Omental fat pad (tissue), 3 donors: ENCODE measurements at regions not wholly inside any gene's neighbourhood (a gene's known extent, or its start where the extent isn't known, plus 50 kb on each side); places are given as distances from the start of the nearest gene placed in this dataset.
A peak's percentile ranks its signal among the peaks of the same experiment; 100 is the strongest.

Experiments used
- ATAC-seq: fragments of 150-250 bp; one replicate; pipeline ENCODE4 v1.9.1; 2016; ENCODE audit warnings: mild to moderate bottlenecking, moderate library complexity; ENCODE audit not compliant: low FRiP score
- DNase-seq: peaks from one replicate; pipeline ENCODE4 v3.0.0-alpha.2; 2019; ENCODE audit warnings: low spot score
- CTCF ChIP-seq, 3 donors: fragments of 450-650 bp; IDR thresholded peaks; one replicate each; pipeline ENCODE4 v1.5.1; 2016 to 2017; ENCODE audit warnings: antibody characterized with exemption in 3 of 3, mild to moderate bottlenecking in 3 of 3, moderate library complexity in 2 of 3

- no peak for TF ChIP-seq CTCF (IDR thresholded peaks at IDR 0.05)
- ATAC-seq = peak; percentile 77
- DNase-seq = no peak
Observed at GRCh38 chr1:221620437-221621384, 121.2 kb downstream of the DUSP10 start.

GRCh38 chr1:221621683-221622082 is 120.2 kb downstream of the DUSP10 start:
- ATAC-seq (no peak), DNase-seq (no peak)
- TF ChIP-seq CTCF (IDR thresholded peaks at IDR 0.05) = no peak

- ATAC-seq = no peak
- no peak for DNase-seq
- TF ChIP-seq CTCF (IDR thresholded peaks at IDR 0.05) = no peak
Observed at GRCh38 chr1:221622389-221622788, 119.5 kb downstream of the DUSP10 start.

- DNase-seq (no peak), ATAC-seq (no peak)
- no peak for TF ChIP-seq CTCF (IDR thresholded peaks at IDR 0.05)
Observed at GRCh38 chr1:221625026-221625425, 116.9 kb downstream of the DUSP10 start.

- TF ChIP-seq CTCF (IDR thresholded peaks at IDR 0.05) = no peak
- no peak for DNase-seq
- no peak for ATAC-seq
Observed at GRCh38 chr1:221626041-221626440, 115.8 kb downstream of the DUSP10 start.

- DNase-seq = no peak
- no peak for TF ChIP-seq CTCF (IDR thresholded peaks at IDR 0.05)
- ATAC-seq = no peak
Observed at GRCh38 chr1:221630236-221630635, 111.7 kb downstream of the DUSP10 start.

- no peak for ATAC-seq
- no peak for TF ChIP-seq CTCF (IDR thresholded peaks at IDR 0.05)
- DNase-seq = no peak
Observed at GRCh38 chr1:221631556-221631955, 110.3 kb downstream of the DUSP10 start.
